ENCODE measurements at regions not wholly inside any gene's neighbourhood (a gene's known extent, or its start where the extent isn't known, plus 50 kb on each side); places are given as distances from the start of the nearest gene placed in this dataset.
"Not testable (repeated sequence)": the region's sequence is repeated elsewhere in the genome, so short reads cannot be mapped to it uniquely, and the experiment has no call there.

- no peaks in the 10 kb centered on the region for H3K27me3 Mint-ChIP-seq (ENCODE audit: low read depth)
- H3K27ac Mint-ChIP-seq, result no peak overlapping the region
- DNase-seq, result no peak
- H3K4me3 Mint-ChIP-seq, result no peak overlapping the region
- no peaks in the 10 kb centered on the region for H3K36me3 Mint-ChIP-seq (ENCODE audit: low read depth)
- intact Hi-C loops (cut with micrococcal nuclease), result no loop called here
- CTCF ChIA-PET, result no interaction called here
- no peaks in the 10 kb centered on the region for H3K4me1 Mint-ChIP-seq (ENCODE audit: low read depth)
- H3K9me3 Mint-ChIP-seq, result no peaks in the 10 kb centered on the region
Measured at GRCh38 chr5:179472641-179473040, 77.7 kb upstream of the RUFY1 start.

- no peak for DNase-seq
- H3K27ac Mint-ChIP-seq, result no peak overlapping the region
- H3K4me3 Mint-ChIP-seq, result no peak overlapping the region
- H3K36me3 Mint-ChIP-seq (ENCODE audit: low read depth), result no peaks in the 10 kb centered on the region
- H3K9me3 Mint-ChIP-seq, result no peaks in the 10 kb centered on the region
- H3K4me1 Mint-ChIP-seq (ENCODE audit: low read depth), result no peaks in the 10 kb centered on the region
- CTCF ChIA-PET, result no interaction called here
- H3K27me3 Mint-ChIP-seq (ENCODE audit: low read depth), result no peaks in the 10 kb centered on the region
- intact Hi-C loops (cut with micrococcal nuclease), result no loop called here
Measured at GRCh38 chr5:179472174-179472573, 78.2 kb upstream of the RUFY1 start.

DNA sequence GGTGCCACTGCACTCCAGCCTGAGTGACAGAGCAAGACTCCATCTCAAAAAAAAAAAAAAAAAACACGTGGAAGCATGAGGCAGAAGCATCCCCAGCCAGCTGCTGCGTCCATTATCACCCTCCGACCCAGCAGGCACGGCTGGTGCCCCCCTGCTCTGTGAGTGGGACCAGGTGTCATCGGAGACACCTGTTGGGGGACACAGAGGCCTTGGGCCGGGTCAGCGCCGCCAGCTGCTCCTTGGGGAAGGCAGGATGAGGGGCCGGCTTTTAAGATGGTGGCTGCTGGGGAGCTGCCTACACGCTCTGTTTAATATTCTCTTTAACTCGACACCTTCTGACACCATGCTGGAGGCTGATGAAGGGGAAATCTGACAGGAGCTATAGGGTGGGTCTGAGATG, 80.2 kb upstream of the RUFY1 start:
- no peak for DNase-seq
- Mint-ChIP-seq H3K27ac (no peak overlapping the region), H3K27me3 (ENCODE audit: low read depth) (no peaks in the 10 kb centered on the region), H3K4me3 (no peak overlapping the region), H3K4me1 (ENCODE audit: low read depth) (no peaks in the 10 kb centered on the region), H3K9me3 (no peaks in the 10 kb centered on the region), H3K36me3 (ENCODE audit: low read depth) (no peaks in the 10 kb centered on the region)
- intact Hi-C loops (cut with micrococcal nuclease), result no loop called here
- CTCF ChIA-PET, result no interaction called here

- Mint-ChIP-seq H3K4me1 (ENCODE audit: low read depth) (no peaks in the 10 kb centered on the region), H3K4me3 (no peak overlapping the region), H3K36me3 (ENCODE audit: low read depth) (no peaks in the 10 kb centered on the region), H3K27me3 (ENCODE audit: low read depth) (no peaks in the 10 kb centered on the region), H3K9me3 (no peaks in the 10 kb centered on the region), H3K27ac (no peak overlapping the region)
- DNase-seq, result no peak
- CTCF ChIA-PET, result no interaction called here
- intact Hi-C loops (cut with micrococcal nuclease), result no loop called here
Measured at GRCh38 chr5:179468696-179469095, 81.7 kb upstream of the RUFY1 start.

DNA sequence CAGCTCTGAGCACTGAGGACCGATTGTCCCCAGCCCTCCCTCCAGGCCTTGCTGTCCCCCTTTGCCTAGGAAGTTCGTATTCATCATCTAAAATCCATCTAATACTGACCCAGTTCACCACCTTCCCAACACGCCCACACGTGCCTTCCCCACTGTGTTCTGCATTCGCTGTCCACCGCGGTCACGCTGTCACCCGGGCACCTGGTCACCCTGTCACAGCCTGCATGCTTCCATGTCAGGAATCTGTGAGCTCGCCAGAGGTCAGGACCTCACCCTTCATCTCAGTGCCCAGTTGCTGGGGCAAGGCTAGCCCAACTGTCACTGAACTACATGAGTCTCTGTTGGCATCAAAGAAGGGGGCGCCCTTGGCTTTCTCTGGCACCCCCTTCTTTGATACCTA, 82.9 kb upstream of the RUFY1 start:
- Mint-ChIP-seq H3K27ac (no peak overlapping the region), H3K4me1 (ENCODE audit: low read depth) (no peaks in the 10 kb centered on the region), H3K27me3 (ENCODE audit: low read depth) (no peaks in the 10 kb centered on the region), H3K36me3 (ENCODE audit: low read depth) (no peaks in the 10 kb centered on the region), H3K4me3 (no peak overlapping the region), H3K9me3 (no peaks in the 10 kb centered on the region)
- CTCF ChIA-PET, result no interaction called here
- intact Hi-C loops (cut with micrococcal nuclease), result no loop called here
- DNase-seq, result no peak

GRCh38 chr5:179464631-179465030, 85.7 kb upstream of the RUFY1 start:
- Mint-ChIP-seq H3K4me3 (no peak overlapping the region), H3K36me3 (ENCODE audit: low read depth) (no peaks in the 10 kb centered on the region), H3K9me3 (no peaks in the 10 kb centered on the region), H3K27me3 (ENCODE audit: low read depth) (peaks cover 2% of the 10 kb centered on the region), H3K27ac (no peak overlapping the region), H3K4me1 (ENCODE audit: low read depth) (no peaks in the 10 kb centered on the region)
- intact Hi-C loops (cut with micrococcal nuclease), result no loop called here
- CTCF ChIA-PET, result no interaction called here
- DNase-seq, result no peak

DNA sequence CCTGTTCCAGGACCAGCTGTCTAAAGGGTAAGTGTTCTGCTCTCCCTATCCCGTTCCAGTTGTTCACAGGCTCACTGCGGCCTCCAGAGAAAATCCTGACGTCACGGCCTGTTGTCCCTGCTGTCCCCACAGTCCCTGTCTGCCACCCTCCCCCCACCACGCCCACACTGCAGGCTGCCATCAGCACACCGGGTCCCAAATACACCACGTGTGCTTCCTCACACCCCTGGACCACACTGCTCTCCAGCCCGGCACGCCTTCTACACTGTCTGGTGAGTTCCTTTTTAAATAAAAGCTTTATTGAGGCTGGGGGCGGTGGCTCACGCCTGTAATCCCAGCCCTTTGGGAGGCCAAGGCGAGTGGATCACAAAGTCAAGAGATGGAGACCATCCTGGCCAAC, 88.3 kb upstream of the RUFY1 start:
- no peak overlapping the region for H3K27ac Mint-ChIP-seq
- peaks cover 4% of the 10 kb centered on the region for H3K27me3 Mint-ChIP-seq (ENCODE audit: low read depth)
- intact Hi-C loops (cut with micrococcal nuclease), result no loop called here
- CTCF ChIA-PET, result no interaction called here
- H3K4me1 Mint-ChIP-seq (ENCODE audit: low read depth), result no peaks in the 10 kb centered on the region
- no peak overlapping the region for H3K4me3 Mint-ChIP-seq
- DNase-seq, result no peak
- no peaks in the 10 kb centered on the region for H3K36me3 Mint-ChIP-seq (ENCODE audit: low read depth)
- peaks cover 2% of the 10 kb centered on the region for H3K9me3 Mint-ChIP-seq

GRCh38 chr5:179461576-179461975, 88.8 kb upstream of the RUFY1 start:
- H3K36me3 Mint-ChIP-seq (ENCODE audit: low read depth), result no peaks in the 10 kb centered on the region
- CTCF ChIA-PET, result no interaction called here
- H3K27me3 Mint-ChIP-seq (ENCODE audit: low read depth), result peaks cover 4% of the 10 kb centered on the region
- H3K9me3 Mint-ChIP-seq, result peaks cover 2% of the 10 kb centered on the region
- intact Hi-C loops (cut with micrococcal nuclease), result no loop called here
- H3K4me3 Mint-ChIP-seq, result no peak overlapping the region
- no peak for DNase-seq
- H3K27ac Mint-ChIP-seq, result no peak overlapping the region
- H3K4me1 Mint-ChIP-seq (ENCODE audit: low read depth), result no peaks in the 10 kb centered on the region

- H3K36me3 Mint-ChIP-seq (ENCODE audit: low read depth), result no peaks in the 10 kb centered on the region
- intact Hi-C loops (cut with micrococcal nuclease), result no loop called here
- CTCF ChIA-PET, result no interaction called here
- H3K9me3 Mint-ChIP-seq, result peaks cover 6% of the 10 kb centered on the region
- no peak overlapping the region for H3K4me3 Mint-ChIP-seq
- no peak for DNase-seq
- H3K4me1 Mint-ChIP-seq (ENCODE audit: low read depth), result no peaks in the 10 kb centered on the region
- no peak overlapping the region for H3K27ac Mint-ChIP-seq
- H3K27me3 Mint-ChIP-seq (ENCODE audit: low read depth), result peaks cover 4% of the 10 kb centered on the region
Measured at GRCh38 chr5:179459771-179460170, 90.6 kb upstream of the RUFY1 start.

- intact Hi-C loops (cut with micrococcal nuclease), result no loop called here
- Mint-ChIP-seq H3K4me3 (no peak overlapping the region), H3K36me3 (ENCODE audit: low read depth) (no peaks in the 10 kb centered on the region), H3K27me3 (ENCODE audit: low read depth) (peaks cover 4% of the 10 kb centered on the region), H3K27ac (no peak overlapping the region), H3K4me1 (ENCODE audit: low read depth) (no peaks in the 10 kb centered on the region), H3K9me3 (peaks cover 6% of the 10 kb centered on the region)
- no peak for DNase-seq
- CTCF ChIA-PET, result no interaction called here
Measured at GRCh38 chr5:179457612-179458011, 92.7 kb upstream of the RUFY1 start.

- DNase-seq; intact Hi-C loops (cut with micrococcal nuclease); CTCF ChIA-PET; H3K9me3 Mint-ChIP-seq; H3K27ac Mint-ChIP-seq; H3K4me3 Mint-ChIP-seq; H3K27me3 Mint-ChIP-seq (ENCODE audit: low read depth); H3K36me3 Mint-ChIP-seq (ENCODE audit: low read depth); H3K4me1 Mint-ChIP-seq (ENCODE audit: low read depth): not testable (repeated sequence)
Measured at GRCh38 chr5:179456075-179456474, 94.3 kb upstream of the RUFY1 start.

GRCh38 chr5:179455320-179455719, 95.0 kb upstream of the RUFY1 start:
- H3K4me1 Mint-ChIP-seq (ENCODE audit: low read depth), result no peaks in the 10 kb centered on the region
- CTCF ChIA-PET, result interaction anchor here (0.7 kb wide), 1 partner anchor 10 kb away, joined by 3 read pairs; no protein-coding TSS in a partner anchor
- peaks cover 4% of the 10 kb centered on the region for H3K27me3 Mint-ChIP-seq (ENCODE audit: low read depth)
- H3K36me3 Mint-ChIP-seq (ENCODE audit: low read depth), result no peaks in the 10 kb centered on the region
- no peak for DNase-seq
- peaks cover 6% of the 10 kb centered on the region for H3K9me3 Mint-ChIP-seq
- no peak overlapping the region for H3K27ac Mint-ChIP-seq
- no peak overlapping the region for H3K4me3 Mint-ChIP-seq
- intact Hi-C loops (cut with micrococcal nuclease), result no loop called here

GRCh38 chr5:179454356-179454755, 96.0 kb upstream of the RUFY1 start:
- Mint-ChIP-seq H3K36me3 (ENCODE audit: low read depth) (no peaks in the 10 kb centered on the region), H3K27ac (no peak overlapping the region), H3K4me1 (ENCODE audit: low read depth) (no peaks in the 10 kb centered on the region), H3K27me3 (ENCODE audit: low read depth) (no peaks in the 10 kb centered on the region), H3K4me3 (no peak overlapping the region), H3K9me3 (peaks cover 9% of the 10 kb centered on the region)
- DNase-seq, result no peak
- CTCF ChIA-PET, result no interaction called here
- intact Hi-C loops (cut with micrococcal nuclease), result no loop called here

- CTCF ChIA-PET, result interaction anchor here (0.6 kb wide), 1 partner anchor 9 kb away, joined by 3 read pairs; no protein-coding TSS in a partner anchor
- H3K4me1 Mint-ChIP-seq (ENCODE audit: low read depth), result no peaks in the 10 kb centered on the region
- H3K27ac Mint-ChIP-seq, result no peak overlapping the region
- no peak overlapping the region for H3K4me3 Mint-ChIP-seq
- H3K27me3 Mint-ChIP-seq (ENCODE audit: low read depth), result no peaks in the 10 kb centered on the region
- no peak for DNase-seq
- intact Hi-C loops (cut with micrococcal nuclease), result no loop called here
- H3K9me3 Mint-ChIP-seq, result peaks cover 9% of the 10 kb centered on the region
- H3K36me3 Mint-ChIP-seq (ENCODE audit: low read depth), result no peaks in the 10 kb centered on the region
Measured at GRCh38 chr5:179453616-179454015, 96.7 kb upstream of the RUFY1 start.

Data from activated naive CD4-positive, alpha-beta T cell treated with anti-CD3 and anti-CD28 coated beads for 36 hours (primary cell).